AG04449 (cell line): ENCODE measurements at regions not wholly inside any gene's neighbourhood (a gene's known extent, or its start where the extent isn't known, plus 50 kb on each side); places are given as distances from the start of the nearest gene placed in this dataset.

Source experiments
- CTCF ChIA-PET: fragments of 350-600 bp; formaldehyde crosslinking; extraction: SDS; loops from one replicate; lab custom pipeline; 2021; ENCODE audit warnings: antibody characterized with exemption; lab: Yijun Ruan, JAX
- POLR2A ChIA-PET: fragments of 400-600, 350-600 bp; formaldehyde crosslinking; extraction: SDS; loops from one replicate; lab custom pipeline; 2020; ENCODE audit warnings: antibody characterized with exemption, inconsistent platforms; lab: Yijun Ruan, JAX
- DNase-seq: peaks from one replicate; pipeline ENCODE4 v3.0.0-alpha.2; 2010; ENCODE audit warnings: low read depth, low spot score
- H3K4me3 ChIP-seq: 2 replicates; pipeline ENCODE4 v1.5.1; 2011; ENCODE audit warnings: low read depth, mild to moderate bottlenecking, control low read depth, low read length
- CTCF ChIP-seq: IDR thresholded peaks from one replicate; pipeline ENCODE4 v1.5.1; 2011; ENCODE audit warnings: mild to moderate bottlenecking, moderate library complexity, low read length, control low read depth, inconsistent platforms; ENCODE audit not compliant: insufficient read depth; ENCODE audit errors: missing control alignments

- ChIA-PET POLR2A (no interaction called here), CTCF (interaction anchor here (1.6 kb wide), 1 partner anchor 12 kb away, joined by 4 read pairs; no protein-coding TSS in a partner anchor)
- no peak overlapping the region for H3K4me3 ChIP-seq
- no peak for DNase-seq
- no peak for TF ChIP-seq CTCF
Measured at GRCh38 chrX:13493659-13494058, 75.7 kb upstream of the EGFL6 start.

- CTCF ChIA-PET: interaction anchor here (1.6 to 2.0 kb wide), 2 partner anchors 13 to 546 kb away, joined by 4 to 7 read pairs; no protein-coding TSS in a partner anchor
- TF ChIP-seq CTCF: no peak
- no peak for DNase-seq
- POLR2A ChIA-PET: no interaction called here
- H3K4me3 ChIP-seq: no peak overlapping the region
Measured at GRCh38 chrX:13492286-13492685, 77.1 kb upstream of the EGFL6 start.

- CTCF ChIA-PET: interaction anchor here (2.0 kb wide), 1 partner anchor 544 kb away, joined by 7 read pairs; no protein-coding TSS in a partner anchor
- TF ChIP-seq CTCF: no peak
- H3K4me3 ChIP-seq: no peak overlapping the region
- no peak for DNase-seq
- POLR2A ChIA-PET: interaction anchor here (0.6 kb wide), 1 partner anchor 266 kb away, joined by 3 read pairs; no protein-coding TSS in a partner anchor
Measured at GRCh38 chrX:13491061-13491460, 78.3 kb upstream of the EGFL6 start.

GRCh38 chrX:13489454-13489853 is 79.9 kb upstream of the EGFL6 start:
- TF ChIP-seq CTCF: no peak
- no peak overlapping the region for H3K4me3 ChIP-seq
- CTCF ChIA-PET: interaction anchor here (0.8 to 3.0 kb wide), 5 partner anchors 16 to 675 kb away, joined by 3 to 24 read pairs (median 7); no protein-coding TSS in a partner anchor
- DNase-seq: no peak
- POLR2A ChIA-PET: interaction anchor here (0.8 to 3.4 kb wide), 3 partner anchors 118 to 514 kb away, joined by 3 to 45 read pairs (median 16); partner anchors contain the start of gene TMSB4X

GRCh38 chrX:13487731-13488505 is 81.5 kb upstream of the EGFL6 start:
- TF ChIP-seq CTCF: peak; percentile 26
- peak; percentile 80 for DNase-seq
- POLR2A ChIA-PET: interaction anchor here (0.5 to 3.4 kb wide), 12 partner anchors 55 to 541 kb away, joined by 3 to 45 read pairs (median 4); partner anchors contain the start of gene TMSB4X
- no peak overlapping the region for H3K4me3 ChIP-seq
- CTCF ChIA-PET: interaction anchor here (0.6 to 3.0 kb wide), 16 partner anchors 9 to 674 kb away, joined by 3 to 24 read pairs (median 5); no protein-coding TSS in a partner anchor

GRCh38 chrX:13485167-13485566 is 84.2 kb upstream of the EGFL6 start:
- ChIA-PET CTCF (interaction anchor here (0.8 to 1.2 kb wide), 2 partner anchors 10 to 14 kb away, joined by 3 to 4 read pairs; no protein-coding TSS in a partner anchor), POLR2A (no interaction called here)
- TF ChIP-seq CTCF: no peak
- no peak for DNase-seq
- no peak overlapping the region for H3K4me3 ChIP-seq
